ENCODE measurements at regions not wholly inside any gene's neighbourhood (a gene's known extent, or its start where the extent isn't known, plus 50 kb on each side); places are given as distances from the start of the nearest gene placed in this dataset.
"Not testable (repeated sequence)": the region's sequence is repeated elsewhere in the genome, so short reads cannot be mapped to it uniquely, and the experiment has no call there.

GRCh38 chr1:120941836-120942217, 52.3 kb downstream of the PPIAL4A start:
- TF ChIP-seq, protein P1, sequence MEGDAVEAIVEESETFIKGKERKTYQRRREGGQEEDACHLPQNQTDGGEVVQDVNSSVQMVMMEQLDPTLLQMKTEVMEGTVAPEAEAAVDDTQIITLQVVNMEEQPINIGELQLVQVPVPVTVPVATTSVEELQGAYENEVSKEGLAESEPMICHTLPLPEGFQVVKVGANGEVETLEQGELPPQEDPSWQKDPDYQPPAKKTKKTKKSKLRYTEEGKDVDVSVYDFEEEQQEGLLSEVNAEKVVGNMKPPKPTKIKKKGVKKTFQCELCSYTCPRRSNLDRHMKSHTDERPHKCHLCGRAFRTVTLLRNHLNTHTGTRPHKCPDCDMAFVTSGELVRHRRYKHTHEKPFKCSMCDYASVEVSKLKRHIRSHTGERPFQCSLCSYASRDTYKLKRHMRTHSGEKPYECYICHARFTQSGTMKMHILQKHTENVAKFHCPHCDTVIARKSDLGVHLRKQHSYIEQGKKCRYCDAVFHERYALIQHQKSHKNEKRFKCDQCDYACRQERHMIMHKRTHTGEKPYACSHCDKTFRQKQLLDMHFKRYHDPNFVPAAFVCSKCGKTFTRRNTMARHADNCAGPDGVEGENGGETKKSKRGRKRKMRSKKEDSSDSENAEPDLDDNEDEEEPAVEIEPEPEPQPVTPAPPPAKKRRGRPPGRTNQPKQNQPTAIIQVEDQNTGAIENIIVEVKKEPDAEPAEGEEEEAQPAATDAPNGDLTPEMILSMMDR (conservative IDR thresholded peaks at IDR 0.05; ENCODE audit: low read length): not testable (repeated sequence)
- TF ChIP-seq EZH2phosphoT487 (IDR thresholded peaks at IDR 0.05; ENCODE audit: borderline replicate concordance): not testable (repeated sequence)

All from Loucy (cell line).